Stimulated activated CD4-positive, alpha-beta T cell treated with anti-CD3 and anti-CD28 coated beads, Interleukin-4, amount 100 ng/mL, for 24 hours (primary cell): ENCODE measurements at regions not wholly inside any gene's neighbourhood (a gene's known extent, or its start where the extent isn't known, plus 50 kb on each side); places are given as distances from the start of the nearest gene placed in this dataset.

Source experiments
- DNase-seq: peaks from one replicate; pipeline ENCODE4 v3.0.0-alpha.2; 2020

DNA sequence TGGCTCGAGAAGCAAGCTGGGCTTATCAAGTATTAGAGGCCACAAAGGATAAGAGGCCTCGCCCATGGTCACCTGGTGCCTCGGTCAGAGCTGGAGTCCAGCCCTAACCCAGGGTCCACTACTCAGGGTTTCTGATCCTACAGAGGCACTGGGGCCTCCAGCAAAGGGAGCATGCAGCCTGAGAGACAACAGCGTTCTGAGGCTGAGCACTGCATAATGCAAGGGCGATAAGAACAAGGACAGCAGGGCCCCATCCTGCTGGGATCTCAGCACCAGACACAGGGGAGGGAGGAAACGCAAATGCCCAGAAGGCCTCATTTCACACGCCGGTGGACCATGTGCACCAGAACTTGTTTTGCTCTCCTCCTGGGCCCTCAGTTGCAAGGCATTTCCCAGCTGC is 63.0 kb downstream of the C5orf15 start:
- DNase-seq, result no peak

- DNase-seq, result no peak
Observed at GRCh38 chr5:133904641-133905040, 63.8 kb downstream of the C5orf15 start.

DNA sequence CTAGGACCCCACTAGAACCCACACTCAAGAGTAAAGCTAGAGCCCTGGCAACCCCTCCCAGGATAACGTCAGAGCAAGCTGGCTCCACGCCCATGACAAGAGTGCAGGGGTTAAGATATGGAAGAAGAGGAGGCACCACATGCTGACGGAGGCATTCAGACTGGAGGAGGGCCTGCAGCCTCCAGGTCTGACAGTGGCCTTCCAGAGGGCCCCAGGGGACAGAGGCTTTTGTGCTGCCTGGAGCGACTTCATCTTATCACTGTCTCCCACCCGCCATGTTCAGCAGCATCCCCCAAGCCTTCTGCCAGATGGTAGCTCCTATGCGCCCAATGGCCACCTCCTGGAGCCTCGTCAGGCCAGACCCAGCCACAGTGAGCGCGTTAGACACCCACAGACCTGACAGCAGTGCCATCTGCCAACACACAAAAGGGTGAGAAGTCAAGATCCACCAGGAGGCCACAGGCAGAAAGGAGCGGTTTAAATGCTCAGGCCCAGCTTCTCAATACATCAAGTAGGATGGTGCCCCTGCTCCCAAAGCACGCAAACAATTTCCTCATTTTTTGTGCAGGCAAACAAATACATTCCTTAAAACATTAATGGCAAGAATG is 65.8 kb downstream of the C5orf15 start:
- DNase-seq, result no peak

DNA sequence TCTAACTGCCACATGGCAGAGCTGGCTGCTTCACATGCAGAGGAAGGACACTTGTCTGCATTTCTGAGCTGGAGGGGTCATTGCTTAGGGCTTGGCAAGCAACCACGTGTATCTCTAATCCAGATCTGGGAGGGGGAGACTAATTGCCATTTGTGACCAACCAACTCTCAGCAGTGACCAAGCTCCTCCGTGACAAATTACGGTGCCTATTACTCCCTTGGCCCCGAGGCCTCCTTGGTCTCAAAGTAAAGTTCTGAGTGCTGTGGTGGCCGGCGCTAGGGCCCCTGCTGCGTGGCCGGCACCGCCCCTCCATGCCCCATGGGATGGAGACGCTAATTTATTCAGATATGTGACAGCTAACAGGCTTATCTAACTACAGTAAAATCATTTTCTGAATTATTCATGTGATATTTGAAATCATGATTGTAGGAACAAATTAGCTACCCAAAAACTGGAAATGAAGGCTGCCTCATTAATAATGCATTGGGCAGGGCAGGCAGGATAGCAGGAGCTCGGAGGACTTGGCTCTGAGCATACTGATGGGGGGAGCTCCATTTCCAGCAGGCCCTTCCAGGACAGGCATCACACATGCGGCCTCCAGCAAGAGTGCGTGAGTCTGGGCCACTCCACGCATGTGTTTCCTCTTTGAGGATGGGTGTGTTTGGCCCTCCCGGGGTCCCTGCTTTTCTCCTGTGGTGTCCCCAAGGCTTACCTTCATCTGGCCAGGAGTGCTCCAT is 67.7 kb downstream of the C5orf15 start:
- no peak for DNase-seq

DNA sequence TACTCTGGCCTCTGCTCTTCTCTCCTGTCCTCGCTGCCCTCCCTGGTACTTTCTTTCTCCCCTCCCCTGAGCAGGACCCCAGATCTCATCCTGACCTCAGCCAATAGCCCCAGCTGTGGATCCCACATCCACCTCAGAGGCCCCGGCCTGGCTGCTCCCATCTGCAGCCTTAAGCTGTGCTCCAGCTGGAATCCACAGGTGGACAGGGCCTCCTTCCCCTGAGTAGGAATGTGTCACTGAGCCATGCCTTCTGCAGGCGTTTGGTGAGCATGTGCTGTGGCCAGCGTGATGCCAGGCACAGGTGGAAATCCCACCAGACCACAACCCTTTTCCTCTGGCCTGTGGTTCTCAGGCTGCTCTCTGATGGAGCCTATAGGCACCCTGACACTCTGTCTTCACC is 68.9 kb downstream of the C5orf15 start:
- no peak for DNase-seq

DNA sequence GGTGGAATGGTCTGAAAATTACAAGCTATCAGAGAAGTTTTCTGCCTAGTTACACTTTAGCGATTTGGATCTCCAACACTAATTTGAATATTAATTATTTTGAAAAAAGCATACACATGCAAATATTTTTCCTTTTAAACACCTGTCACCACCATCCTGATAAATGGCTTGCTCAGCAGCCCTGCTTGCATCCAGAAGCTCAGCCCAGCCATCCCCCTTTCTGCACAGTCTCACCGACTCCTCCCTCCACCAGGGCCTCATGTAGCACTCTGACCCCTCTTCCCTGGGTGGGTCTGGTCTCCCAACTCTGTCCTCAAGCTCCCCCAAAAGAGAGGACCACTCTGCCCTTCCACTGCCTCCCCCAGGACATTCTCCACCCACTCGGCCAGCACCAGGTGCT is 70.0 kb downstream of the C5orf15 start:
- no peak for DNase-seq

DNA sequence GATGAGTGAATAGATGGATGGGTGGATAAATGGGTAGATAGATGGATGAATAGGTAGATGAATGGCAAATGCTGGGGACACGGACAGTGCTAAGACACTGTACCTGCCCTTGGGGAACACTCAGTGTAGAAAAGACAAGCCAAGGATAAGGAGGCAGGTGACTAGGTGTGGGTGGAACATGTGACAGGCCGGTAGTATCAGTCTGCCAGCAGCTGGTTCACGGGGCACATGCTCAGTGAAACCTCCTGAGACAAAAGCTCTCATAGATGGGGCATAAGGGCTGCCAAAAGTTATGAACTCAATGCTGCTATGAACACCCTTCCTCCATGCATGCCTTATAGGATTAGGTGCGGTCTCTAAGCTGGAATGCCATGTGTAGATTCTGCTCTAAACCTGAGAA is 71.0 kb downstream of the C5orf15 start:
- no peak for DNase-seq

GRCh38 chr5:133896873-133897272 is 71.6 kb downstream of the C5orf15 start:
- no peak for DNase-seq

GRCh38 chr5:133895979-133896845 is 72.2 kb downstream of the C5orf15 start:
- no peak for DNase-seq

- DNase-seq, result no peak
Observed at GRCh38 chr5:133894143-133894542, 74.3 kb downstream of the C5orf15 start.

GRCh38 chr5:133892774-133893173 is 75.7 kb downstream of the C5orf15 start:
- no peak for DNase-seq

DNA sequence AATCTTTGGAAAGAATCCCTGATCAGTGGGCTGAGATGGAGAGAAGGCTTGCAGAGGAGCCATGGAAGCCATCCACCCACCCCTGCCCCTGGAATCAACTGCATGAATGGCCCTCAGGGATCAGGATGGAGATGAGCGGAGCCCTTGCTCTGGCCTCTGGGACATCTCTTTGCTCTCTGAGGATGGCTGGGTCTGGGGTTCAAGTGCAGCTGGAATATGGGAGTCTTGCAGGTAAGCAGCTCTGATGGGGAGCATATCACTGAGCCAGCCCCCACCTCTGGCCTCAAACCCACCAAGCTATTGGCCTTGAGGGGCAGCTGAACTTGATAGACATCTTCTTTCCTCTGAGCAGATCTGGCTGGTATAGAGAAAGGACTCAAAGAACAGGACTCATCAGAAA is 76.1 kb downstream of the C5orf15 start:
- DNase-seq, result no peak

GRCh38 chr5:133891390-133891789 is 77.0 kb downstream of the C5orf15 start:
- DNase-seq, result no peak

GRCh38 chr5:133890776-133891280 is 77.6 kb downstream of the C5orf15 start:
- no peak for DNase-seq

GRCh38 chr5:133890314-133890713 is 78.1 kb downstream of the C5orf15 start:
- no peak for DNase-seq

GRCh38 chr5:133889271-133889905 is 79.0 kb downstream of the C5orf15 start:
- no peak for DNase-seq

DNA sequence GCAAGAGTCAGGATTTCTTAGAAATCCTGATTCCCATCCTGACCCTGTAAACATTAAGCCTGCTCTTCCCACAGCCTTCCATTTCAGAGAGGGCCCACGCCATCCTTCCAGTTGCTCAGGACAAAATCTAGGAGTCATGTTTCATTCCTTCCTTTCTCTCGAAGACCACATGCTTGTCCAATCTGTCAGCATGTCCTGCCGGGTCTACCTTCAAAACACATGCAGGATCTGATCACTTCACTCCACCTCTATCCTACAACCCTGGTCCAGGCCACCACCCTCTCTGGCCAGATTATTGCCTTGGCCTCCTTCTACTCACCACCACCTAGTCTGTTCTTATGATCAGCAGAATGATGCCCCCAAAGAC is 79.8 kb downstream of the C5orf15 start:
- DNase-seq, result no peak

- DNase-seq, result no peak
Observed at GRCh38 chr5:133885566-133885965, 82.9 kb downstream of the C5orf15 start.

GRCh38 chr5:133884569-133885311 is 83.7 kb downstream of the C5orf15 start:
- no peak for DNase-seq

GRCh38 chr5:133883916-133884315 is 84.5 kb downstream of the C5orf15 start:
- no peak for DNase-seq

DNA sequence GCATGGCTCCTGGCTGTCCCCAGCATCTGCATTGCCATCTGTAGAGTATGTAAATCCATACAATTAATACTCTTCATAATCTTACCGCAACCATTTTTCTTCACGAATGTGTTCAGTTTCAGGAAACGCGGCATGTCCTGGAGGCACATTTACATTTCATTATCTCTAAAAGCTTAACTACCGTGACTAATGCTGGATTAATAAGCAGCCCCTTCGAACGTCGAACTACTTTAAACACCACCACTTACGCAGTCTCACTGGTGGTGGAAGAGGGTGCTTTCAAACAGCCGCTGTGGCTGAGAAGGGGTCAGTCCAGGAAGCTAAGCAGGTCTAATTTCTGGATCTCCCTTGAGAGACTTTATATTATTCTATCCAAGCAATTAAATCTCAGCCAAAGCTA is 85.6 kb downstream of the C5orf15 start:
- DNase-seq, result no peak

GRCh38 chr5:133882389-133882695 is 86.1 kb downstream of the C5orf15 start:
- no peak for DNase-seq
